ENCODE measurements at regions not wholly inside any gene's neighbourhood (a gene's known extent, or its start where the extent isn't known, plus 50 kb on each side); places are given as distances from the start of the nearest gene placed in this dataset.

DNA sequence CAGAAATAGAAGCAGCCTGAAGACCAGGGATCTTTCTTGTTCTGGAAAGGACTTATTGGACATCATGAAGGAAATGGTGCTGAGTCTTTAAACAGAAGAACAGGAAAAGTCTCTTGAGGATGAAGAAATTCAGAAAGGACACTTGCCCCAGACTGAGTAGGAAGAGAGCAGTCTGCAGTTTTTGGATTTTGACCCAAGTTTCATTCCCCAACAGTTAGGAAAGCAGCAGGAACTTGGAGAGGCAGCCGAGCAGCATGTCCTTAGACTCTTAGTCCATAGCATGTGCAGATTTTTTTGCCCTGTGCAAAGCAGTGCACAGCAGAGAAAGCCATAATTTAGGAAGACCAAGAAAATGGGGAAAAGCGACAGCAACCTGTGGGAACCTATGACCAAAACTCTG is 927.2 kb upstream of the AUTS2 start:
- TF ChIP-seq POLR2AphosphoS5 (IDR thresholded peaks at IDR 0.05) (no peak), EP300 (IDR thresholded peaks at IDR 0.05) (no peak), POLR2A (IDR thresholded peaks at IDR 0.05) (no peak)
- TF ChIP-seq, protein P1, sequence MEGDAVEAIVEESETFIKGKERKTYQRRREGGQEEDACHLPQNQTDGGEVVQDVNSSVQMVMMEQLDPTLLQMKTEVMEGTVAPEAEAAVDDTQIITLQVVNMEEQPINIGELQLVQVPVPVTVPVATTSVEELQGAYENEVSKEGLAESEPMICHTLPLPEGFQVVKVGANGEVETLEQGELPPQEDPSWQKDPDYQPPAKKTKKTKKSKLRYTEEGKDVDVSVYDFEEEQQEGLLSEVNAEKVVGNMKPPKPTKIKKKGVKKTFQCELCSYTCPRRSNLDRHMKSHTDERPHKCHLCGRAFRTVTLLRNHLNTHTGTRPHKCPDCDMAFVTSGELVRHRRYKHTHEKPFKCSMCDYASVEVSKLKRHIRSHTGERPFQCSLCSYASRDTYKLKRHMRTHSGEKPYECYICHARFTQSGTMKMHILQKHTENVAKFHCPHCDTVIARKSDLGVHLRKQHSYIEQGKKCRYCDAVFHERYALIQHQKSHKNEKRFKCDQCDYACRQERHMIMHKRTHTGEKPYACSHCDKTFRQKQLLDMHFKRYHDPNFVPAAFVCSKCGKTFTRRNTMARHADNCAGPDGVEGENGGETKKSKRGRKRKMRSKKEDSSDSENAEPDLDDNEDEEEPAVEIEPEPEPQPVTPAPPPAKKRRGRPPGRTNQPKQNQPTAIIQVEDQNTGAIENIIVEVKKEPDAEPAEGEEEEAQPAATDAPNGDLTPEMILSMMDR (IDR thresholded peaks at IDR 0.05): no peak
- H3K27ac ChIP-seq: no peak overlapping the region
- no peak overlapping the region for H3K4me3 ChIP-seq
- no peaks in the 10 kb centered on the region for H3K4me1 ChIP-seq
- no peaks in the 10 kb centered on the region for H3K27me3 ChIP-seq
- peaks cover 0 to 18% (median 12%) of the 10 kb centered on the region in 4 donors for H3K9me3 ChIP-seq
- intact Hi-C loops (cut with DNase I; ENCODE audit: low total_unique reads): no loop called here
- H3K36me3 ChIP-seq: no peaks in the 10 kb centered on the region
- WGBS, 5 donors: 68 to 90% (median 81%) methylated on average over 2 of the region's 2 CpGs
- no peak for DNase-seq

DNA sequence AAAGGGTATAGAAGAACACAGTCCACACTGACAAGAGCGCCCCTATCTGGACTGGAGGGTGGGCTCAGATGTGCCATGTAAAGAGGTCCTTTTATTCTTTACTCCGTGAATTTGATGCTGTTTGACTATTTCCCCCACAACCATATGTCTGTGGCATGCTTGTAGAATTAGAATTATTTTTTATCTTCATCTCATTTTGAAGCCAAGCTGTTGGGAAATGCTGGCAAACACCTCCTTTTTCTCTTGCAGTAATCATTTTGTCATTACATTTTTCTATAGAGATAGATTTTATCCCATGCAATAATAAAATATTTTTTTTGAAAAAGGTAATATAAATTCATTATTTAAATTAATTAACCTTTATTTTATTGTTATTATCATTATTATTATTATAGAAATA is 926.6 kb upstream of the AUTS2 start:
- no peak overlapping the region for H3K4me3 ChIP-seq
- no peak overlapping the region for H3K27ac ChIP-seq
- no peaks in the 10 kb centered on the region for H3K27me3 ChIP-seq
- intact Hi-C loops (cut with DNase I; ENCODE audit: low total_unique reads): no loop called here
- H3K4me1 ChIP-seq: no peaks in the 10 kb centered on the region
- TF ChIP-seq POLR2A (IDR thresholded peaks at IDR 0.05): no peak
- TF ChIP-seq EP300 (IDR thresholded peaks at IDR 0.05): no peak
- TF ChIP-seq, protein P1 (IDR thresholded peaks at IDR 0.05): no peak
- no peak for TF ChIP-seq POLR2AphosphoS5 (IDR thresholded peaks at IDR 0.05)
- peaks cover 0 to 19% (median 12%) of the 10 kb centered on the region in 4 donors for H3K9me3 ChIP-seq
- no peak for DNase-seq
- H3K36me3 ChIP-seq: no peaks in the 10 kb centered on the region
- 83 to 94% (median 88%) methylated on average over 2 of the region's 2 CpGs for WGBS, 5 donors

DNA sequence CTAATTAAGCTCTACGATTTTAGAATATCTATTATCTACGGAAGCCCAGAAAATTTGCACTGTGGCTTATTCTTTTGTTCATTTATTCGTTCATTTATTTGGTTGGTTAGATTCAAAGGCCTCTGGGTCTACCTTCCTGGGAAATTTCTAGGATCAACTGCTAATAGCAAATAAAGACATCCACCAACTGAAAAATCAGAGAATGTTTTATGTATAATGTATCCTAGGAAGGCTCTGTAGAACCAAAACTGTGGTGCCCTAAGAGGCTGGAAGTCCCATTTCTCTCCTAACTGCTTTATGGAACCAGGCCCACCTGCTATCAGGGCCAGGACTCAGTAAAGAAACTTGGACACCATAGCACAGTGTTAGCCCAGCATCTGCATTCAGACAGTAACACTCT is 923.4 kb upstream of the AUTS2 start:
- H3K9me3 ChIP-seq: peaks cover 0 to 19% (median 12%) of the 10 kb centered on the region in 4 donors
- H3K36me3 ChIP-seq: no peaks in the 10 kb centered on the region
- no peak overlapping the region for H3K27ac ChIP-seq
- no peak for TF ChIP-seq POLR2AphosphoS5 (IDR thresholded peaks at IDR 0.05)
- TF ChIP-seq EP300 (IDR thresholded peaks at IDR 0.05): no peak
- TF ChIP-seq, protein P1 (IDR thresholded peaks at IDR 0.05): no peak
- intact Hi-C loops (cut with DNase I; ENCODE audit: low total_unique reads): no loop called here
- WGBS, 5 donors: 86 to 91% (median 90%) methylated on average over 3 of the region's 3 CpGs
- no peaks in the 10 kb centered on the region for H3K27me3 ChIP-seq
- no peak for DNase-seq
- no peak overlapping the region for H3K4me3 ChIP-seq
- no peaks in the 10 kb centered on the region for H3K4me1 ChIP-seq

DNA sequence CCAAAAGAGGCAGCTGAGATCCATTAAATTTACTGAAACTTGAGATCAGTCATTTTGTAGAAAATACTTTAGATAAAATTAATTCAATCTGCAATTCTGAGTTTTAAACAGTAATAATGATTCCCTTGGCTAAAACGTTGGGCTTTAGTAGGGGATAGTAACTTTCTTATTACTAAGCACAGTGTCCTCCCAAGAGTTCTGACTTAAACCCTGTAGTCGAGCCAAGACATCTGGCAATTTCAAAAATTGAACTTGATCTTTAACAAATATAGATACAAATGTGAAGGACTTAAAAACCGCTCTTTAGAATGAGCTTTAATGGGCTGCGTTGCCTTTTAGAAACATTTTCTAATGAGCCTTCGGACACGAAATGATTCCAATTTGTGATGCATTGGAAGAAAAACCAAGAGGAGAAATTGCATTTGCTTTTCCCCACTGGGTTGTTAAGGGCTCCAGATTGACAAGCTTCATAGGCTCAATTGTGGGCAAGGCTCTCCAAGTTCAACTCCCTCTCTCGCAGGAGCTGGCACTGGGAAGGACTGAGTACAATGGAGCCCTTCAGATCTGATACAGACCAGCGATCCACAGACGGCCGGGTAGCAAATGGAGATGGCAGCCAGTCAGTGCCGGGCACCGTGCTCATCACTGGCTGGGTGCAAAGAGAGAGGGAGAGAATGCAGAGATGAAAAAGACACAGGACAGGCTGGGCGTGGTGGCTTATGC is 921.3 kb upstream of the AUTS2 start:
- intact Hi-C loops (cut with DNase I; ENCODE audit: low total_unique reads): no loop called here
- Histone ChIP-seq H3K27ac (no peak overlapping the region), H3K4me3 (no peak overlapping the region), H3K4me1 (no peaks in the 10 kb centered on the region), H3K36me3 (no peaks in the 10 kb centered on the region), H3K27me3 (no peaks in the 10 kb centered on the region), H3K9me3 (peaks cover 0 to 19% (median 12%) of the 10 kb centered on the region in 4 donors)
- WGBS, 5 donors: 75 to 89% (median 83%) methylated on average over 13 of the region's 13 CpGs
- TF ChIP-seq EP300 (IDR thresholded peaks at IDR 0.05) (no peak), POLR2A (IDR thresholded peaks at IDR 0.05) (no peak), POLR2AphosphoS5 (IDR thresholded peaks at IDR 0.05) (no peak)
- TF ChIP-seq, protein P1 (IDR thresholded peaks at IDR 0.05): no peak
- DNase-seq: peak in 1 of 2 donors; percentile 69
